ENCODE measurements at regions not wholly inside any gene's neighbourhood (a gene's known extent, or its start where the extent isn't known, plus 50 kb on each side); places are given as distances from the start of the nearest gene placed in this dataset.

- no peak for DNase-seq
These were observed 51.8 kb upstream of the CASZ1 start for GRCh38 chr1:10848109-10848684.

- DNase-seq: no peak
These were observed 53.6 kb upstream of the CASZ1 start for GRCh38 chr1:10850026-10850425.

- no peak for DNase-seq
These were observed 54.9 kb upstream of the CASZ1 start for GRCh38 chr1:10851024-10852013.

GRCh38 chr1:10852018-10852417 is 55.6 kb upstream of the CASZ1 start:
- no peak for DNase-seq

- DNase-seq: no peak
These were observed 56.0 kb upstream of the CASZ1 start for GRCh38 chr1:10852486-10852885.

- no peak for DNase-seq
These were observed 56.6 kb upstream of the CASZ1 start for GRCh38 chr1:10852998-10853520.

GRCh38 chr1:10853701-10854100 is 57.3 kb upstream of the CASZ1 start:
- no peak for DNase-seq

- DNase-seq: no peak
These were observed 58.5 kb upstream of the CASZ1 start for GRCh38 chr1:10854856-10855459.

GRCh38 chr1:10856176-10856683 is 59.8 kb upstream of the CASZ1 start:
- no peak for DNase-seq

GRCh38 chr1:10856863-10857598 is 60.6 kb upstream of the CASZ1 start:
- DNase-seq: no peak

GRCh38 chr1:10857687-10858086 is 61.2 kb upstream of the CASZ1 start:
- no peak for DNase-seq

GRCh38 chr1:10860218-10860617 is 63.8 kb upstream of the CASZ1 start:
- DNase-seq: no peak

GRCh38 chr1:10860682-10861081 is 64.2 kb upstream of the CASZ1 start:
- DNase-seq: no peak

- no peak for DNase-seq
These were observed 65.4 kb upstream of the CASZ1 start for GRCh38 chr1:10861822-10862221.

GRCh38 chr1:10862743-10863335 is 66.4 kb upstream of the CASZ1 start:
- no peak for DNase-seq

- no peak for DNase-seq
These were observed 67.4 kb upstream of the CASZ1 start for GRCh38 chr1:10863886-10864285.

GRCh38 chr1:10864776-10865175 is 68.3 kb upstream of the CASZ1 start:
- no peak for DNase-seq

GRCh38 chr1:10865518-10866320 is 69.3 kb upstream of the CASZ1 start:
- DNase-seq: no peak

GRCh38 chr1:10866321-10867093 is 70.1 kb upstream of the CASZ1 start:
- peak; percentile 21 for DNase-seq

- peak; percentile 43 for DNase-seq
These were observed 70.8 kb upstream of the CASZ1 start for GRCh38 chr1:10867138-10867721.
